PC-3 (cell line): ENCODE measurements at regions not wholly inside any gene's neighbourhood (a gene's known extent, or its start where the extent isn't known, plus 50 kb on each side); places are given as distances from the start of the nearest gene placed in this dataset.

ENCODE experiments used
- EZH2 ChIP-seq: fragments of 300-600 bp; sonication (generic); IDR thresholded peaks from one replicate; pipeline ENCODE4 v1.6.1; 2017; ENCODE audit warnings: antibody characterized with exemption, mild to moderate bottlenecking, low read length; ENCODE audit not compliant: unreplicated experiment
- EZH2phosphoT487 ChIP-seq: fragments of 300-600 bp; sonication (generic); IDR thresholded peaks from 2 replicates; pipeline ENCODE4 v1.6.1; 2018; ENCODE audit warnings: mild to moderate bottlenecking, antibody characterized with exemption, low read length, borderline replicate concordance
- TF ChIP-seq, protein P1 (sequence below): fragments of 300-600 bp; sonication (generic); conservative IDR thresholded peaks from 2 replicates; pipeline ENCODE4 v1.5.1; 2017; ENCODE audit warnings: antibody characterized with exemption, low read depth, mild to moderate bottlenecking, low read length

DNA sequence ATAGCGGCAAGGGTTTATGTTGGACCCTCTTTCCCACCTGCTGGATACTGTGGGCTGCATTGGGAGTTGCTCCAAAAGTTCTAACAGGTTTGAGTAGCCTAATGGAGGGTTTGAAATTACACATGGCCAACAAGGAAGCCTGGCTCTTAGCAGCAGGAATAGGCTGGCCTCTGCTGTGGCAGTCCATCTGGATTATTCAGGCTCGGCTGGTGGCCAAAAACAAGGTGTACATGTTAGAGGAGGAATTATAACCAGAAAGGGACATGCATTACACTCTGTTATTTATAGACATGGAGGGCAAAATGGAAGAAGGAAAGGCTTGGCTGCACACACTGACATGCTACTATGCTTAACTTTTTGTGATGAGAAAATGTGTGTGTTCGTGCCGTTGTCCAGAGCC, 61.1 kb upstream of the NRXN1 start:
- TF ChIP-seq EZH2phosphoT487, result no peak
- TF ChIP-seq, protein P1, sequence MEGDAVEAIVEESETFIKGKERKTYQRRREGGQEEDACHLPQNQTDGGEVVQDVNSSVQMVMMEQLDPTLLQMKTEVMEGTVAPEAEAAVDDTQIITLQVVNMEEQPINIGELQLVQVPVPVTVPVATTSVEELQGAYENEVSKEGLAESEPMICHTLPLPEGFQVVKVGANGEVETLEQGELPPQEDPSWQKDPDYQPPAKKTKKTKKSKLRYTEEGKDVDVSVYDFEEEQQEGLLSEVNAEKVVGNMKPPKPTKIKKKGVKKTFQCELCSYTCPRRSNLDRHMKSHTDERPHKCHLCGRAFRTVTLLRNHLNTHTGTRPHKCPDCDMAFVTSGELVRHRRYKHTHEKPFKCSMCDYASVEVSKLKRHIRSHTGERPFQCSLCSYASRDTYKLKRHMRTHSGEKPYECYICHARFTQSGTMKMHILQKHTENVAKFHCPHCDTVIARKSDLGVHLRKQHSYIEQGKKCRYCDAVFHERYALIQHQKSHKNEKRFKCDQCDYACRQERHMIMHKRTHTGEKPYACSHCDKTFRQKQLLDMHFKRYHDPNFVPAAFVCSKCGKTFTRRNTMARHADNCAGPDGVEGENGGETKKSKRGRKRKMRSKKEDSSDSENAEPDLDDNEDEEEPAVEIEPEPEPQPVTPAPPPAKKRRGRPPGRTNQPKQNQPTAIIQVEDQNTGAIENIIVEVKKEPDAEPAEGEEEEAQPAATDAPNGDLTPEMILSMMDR, result no peak
- no peak for TF ChIP-seq EZH2
